ENCODE measurements at regions not wholly inside any gene's neighbourhood (a gene's known extent, or its start where the extent isn't known, plus 50 kb on each side); places are given as distances from the start of the nearest gene placed in this dataset.

- TF ChIP-seq ELF4 (IDR thresholded peaks at IDR 0.05) (no peak), SUZ12 (IDR thresholded peaks at IDR 0.05) (no peak), FOXK2 (IDR thresholded peaks at IDR 0.05) (no peak), NFRKB (IDR thresholded peaks at IDR 0.05) (no peak), FOXM1 (IDR thresholded peaks at IDR 0.05; ENCODE audit: borderline replicate concordance) (no peak)
Measured at GRCh38 chr13:39913928-39914327, 258.5 kb downstream of the COG6 start.
